GM18517 (cell line): ENCODE measurements at regions not wholly inside any gene's neighbourhood (a gene's known extent, or its start where the extent isn't known, plus 50 kb on each side); places are given as distances from the start of the nearest gene placed in this dataset.
"Not testable (repeated sequence)": the region's sequence is repeated elsewhere in the genome, so short reads cannot be mapped to it uniquely, and the experiment has no call there.

ENCODE experiments used
- ATAC-seq: cut with Tn5 transposase; IDR thresholded peaks from one replicate; pipeline ENCODE4 v1.9.1; 2021; ENCODE audit warnings: mild to moderate bottlenecking, moderate library complexity; ENCODE audit not compliant: unreplicated experiment

GRCh38 chr2:63737081-63737751, 104.5 kb upstream of the UGP2 start:
- no peak for ATAC-seq

- ATAC-seq: no peak
These were observed 103.7 kb upstream of the UGP2 start for GRCh38 chr2:63738019-63738418.

- ATAC-seq: not testable (repeated sequence)
These were observed 102.5 kb upstream of the UGP2 start for GRCh38 chr2:63739180-63739579.

GRCh38 chr2:63740020-63740419, 101.7 kb upstream of the UGP2 start:
- ATAC-seq: no peak

- no peak for ATAC-seq
These were observed 100.8 kb upstream of the UGP2 start for GRCh38 chr2:63740943-63741342.

GRCh38 chr2:63741884-63742579, 99.7 kb upstream of the UGP2 start:
- no peak for ATAC-seq

- ATAC-seq: no peak
These were observed 99.1 kb upstream of the UGP2 start for GRCh38 chr2:63742580-63742976.

GRCh38 chr2:63743170-63743981, 98.3 kb upstream of the UGP2 start:
- no peak for ATAC-seq

- ATAC-seq: no peak
These were observed 97.4 kb upstream of the UGP2 start for GRCh38 chr2:63743982-63744966.

- ATAC-seq: not testable (repeated sequence)
These were observed 95.1 kb upstream of the UGP2 start for GRCh38 chr2:63746548-63746947.

- no peak for ATAC-seq
These were observed 89.8 kb upstream of the UGP2 start for GRCh38 chr2:63751901-63752300.

GRCh38 chr2:63755216-63755615, 86.5 kb upstream of the UGP2 start:
- no peak for ATAC-seq

GRCh38 chr2:63755965-63756364, 85.7 kb upstream of the UGP2 start:
- no peak for ATAC-seq

GRCh38 chr2:63763391-63763941, 78.2 kb upstream of the UGP2 start:
- no peak for ATAC-seq

GRCh38 chr2:63764630-63765029, 77.1 kb upstream of the UGP2 start:
- no peak for ATAC-seq

- ATAC-seq: no peak
These were observed 76.6 kb upstream of the UGP2 start for GRCh38 chr2:63765117-63765516.

GRCh38 chr2:63767307-63767706, 74.4 kb upstream of the UGP2 start:
- ATAC-seq: no peak

GRCh38 chr2:63768051-63768450, 73.6 kb upstream of the UGP2 start:
- no peak for ATAC-seq

- no peak for ATAC-seq
These were observed 71.8 kb upstream of the UGP2 start for GRCh38 chr2:63769915-63770314.

GRCh38 chr2:63772061-63772460, 69.6 kb upstream of the UGP2 start:
- ATAC-seq: no peak
